Osteoblast (primary cell): ENCODE measurements at regions not wholly inside any gene's neighbourhood (a gene's known extent, or its start where the extent isn't known, plus 50 kb on each side); places are given as distances from the start of the nearest gene placed in this dataset.

Source experiments
- DNase-seq: peaks from one replicate; pipeline ENCODE4 v3.0.0; 2011; ENCODE audit warnings: low spot score, mixed read lengths; ENCODE audit not compliant: insufficient read length; ENCODE audit errors: missing footprints
- H2AFZ ChIP-seq: 2 replicates; pipeline ENCODE4 v1.6.0; 2011; ENCODE audit warnings: mild to moderate bottlenecking, low read length
- H3K27ac ChIP-seq: 2 replicates; pipeline ENCODE4 v1.5.1; 2011; ENCODE audit warnings: mild to moderate bottlenecking, low read depth, low read length, moderate library complexity
- H3K27me3 ChIP-seq: 2 replicates; pipeline ENCODE4 v1.6.0; 2012; ENCODE audit warnings: mild to moderate bottlenecking, control low read depth, inconsistent platforms, low read length, moderate library complexity; ENCODE audit not compliant: insufficient read depth
- H3K36me3 ChIP-seq: 2 replicates; pipeline ENCODE4 v1.5.1; 2011; ENCODE audit warnings: mild to moderate bottlenecking, low read length, control low read depth, moderate library complexity; ENCODE audit not compliant: insufficient read depth
- H3K4me1 ChIP-seq: 2 replicates; pipeline ENCODE4 v1.5.1; 2011; ENCODE audit warnings: mild to moderate bottlenecking, low read length, control low read depth, moderate library complexity; ENCODE audit not compliant: insufficient read depth
- H3K4me2 ChIP-seq: 2 replicates; pipeline ENCODE4 v1.6.0; 2011; ENCODE audit warnings: mild to moderate bottlenecking, low read length; ENCODE audit not compliant: insufficient read depth
- H3K4me3 ChIP-seq: fragments of 200-600 bp; sonication (generic); 3 replicates; pipeline ENCODE4 v1.5.1; 2012; ENCODE audit warnings: mild to moderate bottlenecking, low read length, inconsistent platforms; ENCODE audit not compliant: insufficient read depth
- H3K79me2 ChIP-seq: 2 replicates; pipeline ENCODE4 v1.6.0; 2012; ENCODE audit warnings: mild to moderate bottlenecking, low read length, control low read depth, inconsistent platforms; ENCODE audit not compliant: insufficient read depth
- H3K9me3 ChIP-seq: 2 replicates; pipeline ENCODE4 v1.5.1; 2011; ENCODE audit warnings: low read depth, low read length, control low read depth
- H4K20me1 ChIP-seq: 2 replicates; pipeline ENCODE4 v1.6.0; 2012; ENCODE audit warnings: mild to moderate bottlenecking, low read length, control low read depth; ENCODE audit not compliant: insufficient read depth
- TF ChIP-seq, protein P1 (sequence below): IDR thresholded peaks from 2 replicates; pipeline ENCODE4 v1.5.1; 2011; ENCODE audit warnings: mild to moderate bottlenecking, low read depth, low read length, moderate library complexity; ENCODE audit errors: extremely low read depth

DNA sequence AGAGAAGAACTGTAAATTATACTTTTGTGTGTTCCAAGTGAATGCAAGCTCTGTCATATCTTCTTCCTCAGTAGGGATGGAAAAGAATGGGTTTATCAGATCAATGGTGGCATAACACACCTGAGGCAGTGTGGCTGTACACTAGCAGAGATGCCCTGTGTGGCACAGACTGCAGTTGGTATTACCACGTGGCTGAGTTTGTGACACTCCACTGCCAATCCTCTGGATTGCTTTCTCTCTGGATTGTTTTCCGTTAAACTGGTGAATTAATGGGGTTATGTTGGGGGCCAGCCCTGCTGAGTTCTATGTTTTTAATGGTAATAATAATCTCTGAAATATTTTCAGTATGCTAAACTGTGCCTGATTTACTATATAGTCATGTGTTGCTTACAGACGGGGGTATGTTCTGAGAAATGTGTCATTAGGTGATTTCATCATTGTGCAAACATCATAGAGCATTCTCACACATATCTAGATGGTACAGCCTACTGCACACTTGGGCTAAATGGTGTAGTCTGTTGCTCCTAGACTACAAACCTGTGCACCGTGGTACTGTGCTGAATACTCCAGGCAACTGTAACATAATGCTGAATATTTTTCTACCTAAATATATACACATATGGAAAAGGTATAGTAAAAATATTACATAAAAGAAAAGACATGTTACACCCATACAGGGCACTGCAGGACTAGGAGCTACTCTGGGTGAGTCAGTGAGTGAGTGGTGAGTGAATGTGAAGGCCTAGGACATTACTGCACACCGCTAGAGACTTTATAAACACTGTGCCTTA is 84.7 kb upstream of the ST6GAL2 start:
- no peaks in the 10 kb centered on the region for H3K27me3 ChIP-seq

DNA sequence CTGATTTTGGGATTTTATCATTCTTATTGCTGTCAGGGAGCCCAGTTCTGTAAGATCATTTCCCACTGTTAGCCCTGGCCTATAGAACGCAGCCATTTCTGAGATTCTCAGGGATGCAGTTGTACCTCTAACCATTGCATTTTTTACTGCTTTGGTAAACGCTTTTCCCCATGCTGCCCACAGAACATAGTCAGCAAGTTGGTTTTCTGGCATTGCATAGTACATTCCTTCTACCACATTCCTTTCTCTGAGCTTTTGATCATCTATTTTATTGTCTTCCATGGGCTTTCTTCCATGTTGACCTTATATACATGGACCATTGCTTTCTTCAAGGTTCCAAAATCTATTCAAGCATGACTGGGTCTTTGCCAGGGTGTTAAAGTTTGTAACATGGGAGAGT is 86.8 kb upstream of the ST6GAL2 start:
- H2AFZ ChIP-seq, result no peak overlapping the region
- H3K4me3 ChIP-seq, result no peak overlapping the region
- peak overlapping the region; percentile 84 for H3K27ac ChIP-seq
- no peaks in the 10 kb centered on the region for H3K36me3 ChIP-seq
- no peak for DNase-seq
- no peaks in the 10 kb centered on the region for H3K79me2 ChIP-seq
- TF ChIP-seq, protein P1, sequence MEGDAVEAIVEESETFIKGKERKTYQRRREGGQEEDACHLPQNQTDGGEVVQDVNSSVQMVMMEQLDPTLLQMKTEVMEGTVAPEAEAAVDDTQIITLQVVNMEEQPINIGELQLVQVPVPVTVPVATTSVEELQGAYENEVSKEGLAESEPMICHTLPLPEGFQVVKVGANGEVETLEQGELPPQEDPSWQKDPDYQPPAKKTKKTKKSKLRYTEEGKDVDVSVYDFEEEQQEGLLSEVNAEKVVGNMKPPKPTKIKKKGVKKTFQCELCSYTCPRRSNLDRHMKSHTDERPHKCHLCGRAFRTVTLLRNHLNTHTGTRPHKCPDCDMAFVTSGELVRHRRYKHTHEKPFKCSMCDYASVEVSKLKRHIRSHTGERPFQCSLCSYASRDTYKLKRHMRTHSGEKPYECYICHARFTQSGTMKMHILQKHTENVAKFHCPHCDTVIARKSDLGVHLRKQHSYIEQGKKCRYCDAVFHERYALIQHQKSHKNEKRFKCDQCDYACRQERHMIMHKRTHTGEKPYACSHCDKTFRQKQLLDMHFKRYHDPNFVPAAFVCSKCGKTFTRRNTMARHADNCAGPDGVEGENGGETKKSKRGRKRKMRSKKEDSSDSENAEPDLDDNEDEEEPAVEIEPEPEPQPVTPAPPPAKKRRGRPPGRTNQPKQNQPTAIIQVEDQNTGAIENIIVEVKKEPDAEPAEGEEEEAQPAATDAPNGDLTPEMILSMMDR, result no peak
- H3K9me3 ChIP-seq, result no peaks in the 10 kb centered on the region
- H4K20me1 ChIP-seq, result no peaks in the 10 kb centered on the region
- peak overlapping the region; percentile 4 for H3K4me2 ChIP-seq
- no peaks in the 10 kb centered on the region for H3K27me3 ChIP-seq
- H3K4me1 ChIP-seq, result peaks cover 38% of the 10 kb centered on the region

More for the DNA sequence above, 84.7 kb upstream of the ST6GAL2 start:
- TF ChIP-seq, protein P1, result no peak
- no peaks in the 10 kb centered on the region for H3K9me3 ChIP-seq
- peak overlapping the region; percentile 1 for H3K4me2 ChIP-seq
- no peaks in the 10 kb centered on the region for H3K79me2 ChIP-seq
- no peaks in the 10 kb centered on the region for H4K20me1 ChIP-seq
- no peaks in the 10 kb centered on the region for H3K36me3 ChIP-seq
- H3K4me1 ChIP-seq, result peaks cover 34% of the 10 kb centered on the region
- no peak for DNase-seq
- H3K27ac ChIP-seq, result peak overlapping the region; percentile 84
- no peak overlapping the region for H2AFZ ChIP-seq
- no peak overlapping the region for H3K4me3 ChIP-seq

DNA sequence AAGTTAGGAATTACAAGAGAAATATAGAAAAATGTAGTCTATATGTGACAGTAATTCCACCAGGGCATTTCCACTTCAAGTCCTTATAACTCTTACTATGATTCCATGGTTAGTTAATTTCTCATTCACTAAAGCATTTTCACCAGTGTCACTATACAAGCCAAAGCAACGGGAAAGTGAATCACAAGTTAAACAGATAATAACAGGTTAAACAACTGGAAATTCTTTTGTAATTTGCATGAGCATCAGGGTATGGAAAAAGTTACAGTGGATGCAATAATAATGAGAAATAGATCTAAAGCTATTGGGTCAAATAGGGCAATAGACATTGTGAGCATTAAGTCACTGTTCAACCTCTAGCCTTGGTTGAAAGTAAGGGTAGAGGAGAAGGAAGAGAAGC is 88.9 kb upstream of the ST6GAL2 start:
- H3K27me3 ChIP-seq, result no peaks in the 10 kb centered on the region
- H3K4me1 ChIP-seq, result peaks cover 41% of the 10 kb centered on the region
- no peak overlapping the region for H3K4me3 ChIP-seq
- TF ChIP-seq, protein P1, result no peak
- H3K27ac ChIP-seq, result no peak overlapping the region
- H3K79me2 ChIP-seq, result no peaks in the 10 kb centered on the region
- no peaks in the 10 kb centered on the region for H4K20me1 ChIP-seq
- no peak overlapping the region for H3K4me2 ChIP-seq
- H2AFZ ChIP-seq, result no peak overlapping the region
- DNase-seq, result no peak
- no peaks in the 10 kb centered on the region for H3K9me3 ChIP-seq
- no peaks in the 10 kb centered on the region for H3K36me3 ChIP-seq

DNA sequence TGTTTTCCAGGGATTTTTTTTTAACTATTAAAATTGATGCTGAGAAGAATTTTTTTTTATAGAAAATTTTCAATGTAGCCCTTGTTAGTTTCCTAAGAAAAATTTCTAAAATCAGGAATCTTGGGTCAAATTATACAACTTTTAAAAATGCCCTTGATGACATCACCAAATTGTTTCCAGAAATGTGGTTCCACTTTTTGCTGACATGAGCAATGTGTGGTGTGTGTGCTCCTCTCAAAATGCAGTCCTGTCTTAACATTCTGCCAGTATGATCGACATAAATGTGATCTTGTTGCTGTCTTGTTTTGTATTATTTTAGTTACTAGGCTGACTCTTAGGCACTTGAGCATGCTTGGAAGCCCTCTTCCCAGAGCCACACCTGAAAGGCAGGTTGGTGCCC is 89.7 kb upstream of the ST6GAL2 start:
- no peak for DNase-seq
- no peaks in the 10 kb centered on the region for H4K20me1 ChIP-seq
- TF ChIP-seq, protein P1, result no peak
- H3K4me1 ChIP-seq, result peaks cover 35% of the 10 kb centered on the region
- no peak overlapping the region for H2AFZ ChIP-seq
- H3K27ac ChIP-seq, result no peak overlapping the region
- no peaks in the 10 kb centered on the region for H3K79me2 ChIP-seq
- H3K4me2 ChIP-seq, result no peak overlapping the region
- H3K4me3 ChIP-seq, result no peak overlapping the region
- no peaks in the 10 kb centered on the region for H3K9me3 ChIP-seq
- no peaks in the 10 kb centered on the region for H3K27me3 ChIP-seq
- H3K36me3 ChIP-seq, result no peaks in the 10 kb centered on the region
